NB4 (cell line): ENCODE measurements at regions not wholly inside any gene's neighbourhood (a gene's known extent, or its start where the extent isn't known, plus 50 kb on each side); places are given as distances from the start of the nearest gene placed in this dataset.

Experiments
- MYC ChIP-seq: IDR thresholded peaks from 2 replicates; pipeline ENCODE4 v1.6.1; 2011; ENCODE audit warnings: low read depth, low read length
- POLR2A ChIP-seq: IDR thresholded peaks from 2 replicates; pipeline ENCODE4 v1.6.1; 2011; ENCODE audit warnings: mild to moderate bottlenecking; ENCODE audit not compliant: insufficient read length; ENCODE audit errors: extremely low read depth
- TF ChIP-seq, protein P1 (sequence below): IDR thresholded peaks from one replicate; pipeline ENCODE4 v1.5.1; 2012; ENCODE audit warnings: low read depth, low read length
- TF ChIP-seq, protein P2 (sequence below): IDR thresholded peaks from 2 replicates; pipeline ENCODE4 v1.6.1; 2011; ENCODE audit warnings: low read depth, low read length

DNA sequence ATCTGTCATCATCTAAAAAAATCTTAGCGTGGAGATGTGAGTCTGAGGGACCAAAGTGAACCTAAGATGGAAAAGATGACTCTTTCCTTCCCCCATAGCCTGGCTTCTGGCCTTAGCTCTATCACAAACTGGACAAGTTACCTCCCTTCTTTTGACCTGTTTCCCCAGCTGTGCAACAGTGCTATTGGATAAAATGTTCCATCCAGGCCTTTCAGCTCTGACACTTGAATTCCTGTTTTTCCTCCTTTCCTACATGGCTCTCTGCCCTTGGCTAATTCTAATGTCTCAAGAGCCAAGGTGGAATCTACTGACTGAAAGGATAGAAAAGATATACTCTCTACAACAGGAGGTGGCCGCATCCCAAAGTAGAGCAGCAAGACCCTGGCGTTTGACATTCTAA lies 84.5 kb upstream of the ARHGEF9 start:
- TF ChIP-seq POLR2A (no peak), MYC (no peak)
- TF ChIP-seq, protein P1, sequence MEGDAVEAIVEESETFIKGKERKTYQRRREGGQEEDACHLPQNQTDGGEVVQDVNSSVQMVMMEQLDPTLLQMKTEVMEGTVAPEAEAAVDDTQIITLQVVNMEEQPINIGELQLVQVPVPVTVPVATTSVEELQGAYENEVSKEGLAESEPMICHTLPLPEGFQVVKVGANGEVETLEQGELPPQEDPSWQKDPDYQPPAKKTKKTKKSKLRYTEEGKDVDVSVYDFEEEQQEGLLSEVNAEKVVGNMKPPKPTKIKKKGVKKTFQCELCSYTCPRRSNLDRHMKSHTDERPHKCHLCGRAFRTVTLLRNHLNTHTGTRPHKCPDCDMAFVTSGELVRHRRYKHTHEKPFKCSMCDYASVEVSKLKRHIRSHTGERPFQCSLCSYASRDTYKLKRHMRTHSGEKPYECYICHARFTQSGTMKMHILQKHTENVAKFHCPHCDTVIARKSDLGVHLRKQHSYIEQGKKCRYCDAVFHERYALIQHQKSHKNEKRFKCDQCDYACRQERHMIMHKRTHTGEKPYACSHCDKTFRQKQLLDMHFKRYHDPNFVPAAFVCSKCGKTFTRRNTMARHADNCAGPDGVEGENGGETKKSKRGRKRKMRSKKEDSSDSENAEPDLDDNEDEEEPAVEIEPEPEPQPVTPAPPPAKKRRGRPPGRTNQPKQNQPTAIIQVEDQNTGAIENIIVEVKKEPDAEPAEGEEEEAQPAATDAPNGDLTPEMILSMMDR: no peak
- TF ChIP-seq, protein P2, sequence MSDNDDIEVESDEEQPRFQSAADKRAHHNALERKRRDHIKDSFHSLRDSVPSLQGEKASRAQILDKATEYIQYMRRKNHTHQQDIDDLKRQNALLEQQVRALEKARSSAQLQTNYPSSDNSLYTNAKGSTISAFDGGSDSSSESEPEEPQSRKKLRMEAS: no peak
